ENCODE measurements at regions not wholly inside any gene's neighbourhood (a gene's known extent, or its start where the extent isn't known, plus 50 kb on each side); places are given as distances from the start of the nearest gene placed in this dataset.

GRCh38 chr20:16173044-16173443, 400.2 kb downstream of the KIF16B start:
- TF ChIP-seq, protein P1, sequence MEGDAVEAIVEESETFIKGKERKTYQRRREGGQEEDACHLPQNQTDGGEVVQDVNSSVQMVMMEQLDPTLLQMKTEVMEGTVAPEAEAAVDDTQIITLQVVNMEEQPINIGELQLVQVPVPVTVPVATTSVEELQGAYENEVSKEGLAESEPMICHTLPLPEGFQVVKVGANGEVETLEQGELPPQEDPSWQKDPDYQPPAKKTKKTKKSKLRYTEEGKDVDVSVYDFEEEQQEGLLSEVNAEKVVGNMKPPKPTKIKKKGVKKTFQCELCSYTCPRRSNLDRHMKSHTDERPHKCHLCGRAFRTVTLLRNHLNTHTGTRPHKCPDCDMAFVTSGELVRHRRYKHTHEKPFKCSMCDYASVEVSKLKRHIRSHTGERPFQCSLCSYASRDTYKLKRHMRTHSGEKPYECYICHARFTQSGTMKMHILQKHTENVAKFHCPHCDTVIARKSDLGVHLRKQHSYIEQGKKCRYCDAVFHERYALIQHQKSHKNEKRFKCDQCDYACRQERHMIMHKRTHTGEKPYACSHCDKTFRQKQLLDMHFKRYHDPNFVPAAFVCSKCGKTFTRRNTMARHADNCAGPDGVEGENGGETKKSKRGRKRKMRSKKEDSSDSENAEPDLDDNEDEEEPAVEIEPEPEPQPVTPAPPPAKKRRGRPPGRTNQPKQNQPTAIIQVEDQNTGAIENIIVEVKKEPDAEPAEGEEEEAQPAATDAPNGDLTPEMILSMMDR (IDR thresholded peaks at IDR 0.05) = no peak
- no peak for TF ChIP-seq EP300 (IDR thresholded peaks at IDR 0.05)
